Effector memory CD4-positive, alpha-beta T cell (primary cell): ENCODE measurements at regions not wholly inside any gene's neighbourhood (a gene's known extent, or its start where the extent isn't known, plus 50 kb on each side); places are given as distances from the start of the nearest gene placed in this dataset.
"Not testable (repeated sequence)": the region's sequence is repeated elsewhere in the genome, so short reads cannot be mapped to it uniquely, and the experiment has no call there.

Source experiments
- DNase-seq, 3 donors: peaks; one replicate each; pipeline ENCODE4 v3.0.0-alpha.2; 2020
- H3K27ac ChIP-seq: 2 replicates; pipeline ENCODE4 v1.7.0; 2013; ENCODE audit warnings: mild to moderate bottlenecking, low read length, moderate library complexity; ENCODE audit not compliant: insufficient read depth, poor library complexity, severe bottlenecking
- H3K27me3 ChIP-seq: replicated peaks from 2 replicates; pipeline ENCODE4 v1.7.0; 2013; ENCODE audit warnings: mild to moderate bottlenecking, low read length; ENCODE audit not compliant: insufficient read depth, control insufficient read depth, poor library complexity, severe bottlenecking
- H3K36me3 ChIP-seq: 2 replicates; pipeline ENCODE4 v1.7.0; 2013; ENCODE audit warnings: mild to moderate bottlenecking, low read length, moderate library complexity; ENCODE audit not compliant: control insufficient read depth, insufficient read depth
- H3K4me1 ChIP-seq: 2 replicates; pipeline ENCODE4 v1.7.0; 2013; ENCODE audit warnings: low read length, mild to moderate bottlenecking; ENCODE audit not compliant: control insufficient read depth, insufficient read depth, poor library complexity, severe bottlenecking
- H3K4me3 ChIP-seq: 2 replicates; pipeline ENCODE4 v1.7.0; 2013; ENCODE audit warnings: low read length, low read depth, mild to moderate bottlenecking; ENCODE audit not compliant: insufficient read depth, poor library complexity, severe bottlenecking
- H3K9me3 ChIP-seq: 2 replicates; pipeline ENCODE4 v1.7.0; 2013; ENCODE audit warnings: mild to moderate bottlenecking, low read length, moderate library complexity; ENCODE audit not compliant: control insufficient read depth

DNA sequence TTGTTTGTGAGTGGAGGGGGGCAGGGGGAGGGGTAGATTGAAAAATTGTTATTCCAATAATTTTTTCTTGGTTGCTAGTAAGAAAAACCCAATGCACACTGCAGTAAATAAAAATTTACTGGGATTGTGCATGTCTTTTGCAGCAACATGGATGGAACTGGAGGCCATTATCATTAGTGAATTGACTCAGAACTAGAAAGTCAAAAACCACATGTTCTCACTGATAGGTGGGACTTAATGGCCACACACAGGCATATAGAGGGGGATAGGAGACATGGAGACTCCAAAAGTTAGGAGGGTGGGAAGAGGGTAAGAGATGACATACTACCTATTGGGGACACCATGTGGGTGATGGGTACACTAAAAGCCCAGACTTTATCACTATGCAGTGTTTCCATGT is 67.2 kb downstream of the BUB3 start:
- H3K4me1 ChIP-seq: no peaks in the 10 kb centered on the region
- no peak for DNase-seq
- no peaks in the 10 kb centered on the region for H3K27me3 ChIP-seq
- H3K4me3 ChIP-seq: no peak overlapping the region
- H3K9me3 ChIP-seq: no peaks in the 10 kb centered on the region
- no peak overlapping the region for H3K27ac ChIP-seq
- H3K36me3 ChIP-seq: no peaks in the 10 kb centered on the region

DNA sequence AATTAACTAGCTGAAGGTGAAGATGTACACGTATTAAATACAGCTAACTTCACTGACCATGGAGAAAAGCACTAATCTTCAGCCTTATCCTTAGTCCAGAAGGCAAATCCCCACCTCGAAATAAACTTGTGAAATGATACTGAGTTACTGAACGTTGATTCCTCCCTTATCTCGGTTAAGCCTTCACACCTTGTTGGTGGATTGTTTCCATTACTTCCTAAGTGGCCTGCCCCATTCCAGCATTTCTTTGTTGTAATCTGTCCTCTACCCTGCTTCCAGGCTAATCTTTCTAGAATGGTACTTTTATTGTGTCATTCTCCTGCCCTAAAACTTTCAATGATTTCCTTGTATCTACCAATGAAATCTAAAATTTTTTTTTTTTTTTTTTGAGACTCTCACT is 68.6 kb downstream of the BUB3 start:
- Histone ChIP-seq H3K4me1 (no peaks in the 10 kb centered on the region), H3K36me3 (no peaks in the 10 kb centered on the region), H3K27ac (no peak overlapping the region), H3K4me3 (no peak overlapping the region), H3K9me3 (no peaks in the 10 kb centered on the region), H3K27me3 (no peaks in the 10 kb centered on the region)
- no peak for DNase-seq

DNA sequence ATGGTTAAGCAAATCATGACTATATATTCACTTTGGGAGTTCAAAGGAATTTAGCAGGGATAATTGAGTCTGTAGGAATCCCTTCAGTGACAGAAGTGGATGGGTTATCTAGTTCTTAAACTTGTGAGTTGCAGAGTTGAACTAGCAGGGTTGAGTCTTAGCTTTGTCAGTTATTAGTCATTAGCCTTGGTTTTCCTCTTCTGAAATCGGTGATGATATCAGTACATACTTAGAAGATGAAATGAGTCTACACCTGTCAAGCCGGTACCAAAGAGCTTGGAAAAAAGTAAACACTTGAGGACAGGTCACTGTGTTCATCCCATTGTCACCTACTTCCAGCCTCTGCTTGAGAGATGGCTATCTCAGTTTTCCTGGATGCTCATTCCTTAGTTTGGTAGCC is 73.5 kb downstream of the BUB3 start:
- Histone ChIP-seq H3K27ac (no peak overlapping the region), H3K27me3 (no peaks in the 10 kb centered on the region), H3K4me3 (no peak overlapping the region), H3K36me3 (no peaks in the 10 kb centered on the region), H3K4me1 (no peaks in the 10 kb centered on the region), H3K9me3 (no peaks in the 10 kb centered on the region)
- DNase-seq: no peak

DNA sequence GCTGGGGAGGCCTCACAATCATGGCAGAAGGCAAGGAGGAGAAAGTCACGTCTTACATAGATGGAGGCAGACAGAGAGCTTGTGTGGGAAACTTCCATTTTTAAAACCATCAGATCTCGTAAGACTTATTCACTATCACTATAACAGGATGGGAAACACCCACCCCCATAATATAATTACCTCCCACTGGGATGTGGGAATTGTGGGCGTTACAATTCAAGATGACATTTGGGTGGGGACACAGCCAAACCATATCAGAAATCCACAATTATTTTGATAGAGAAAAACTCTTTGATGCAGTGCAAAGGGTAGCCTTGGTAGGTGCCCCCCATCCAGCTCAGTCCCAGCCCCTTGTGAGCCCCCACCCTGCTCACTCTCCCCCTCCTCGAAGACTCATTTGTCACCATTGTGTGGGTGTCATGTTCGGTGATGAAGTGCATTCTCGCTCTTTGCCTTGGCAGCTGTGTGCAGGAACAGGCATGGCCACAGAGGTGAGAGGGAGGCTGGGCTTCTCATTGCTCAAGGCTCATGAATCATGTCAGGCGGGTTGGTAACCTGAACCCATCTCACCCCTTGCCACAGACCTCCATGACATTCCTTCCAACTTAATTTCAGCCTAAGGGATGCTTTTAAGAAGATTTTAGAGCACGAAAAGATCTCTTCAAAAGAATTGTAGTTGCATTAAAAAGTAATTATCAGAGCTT is 75.9 kb downstream of the BUB3 start:
- Histone ChIP-seq H3K27ac (no peak overlapping the region), H3K36me3 (no peaks in the 10 kb centered on the region), H3K9me3 (no peaks in the 10 kb centered on the region), H3K4me1 (no peaks in the 10 kb centered on the region), H3K4me3 (no peak overlapping the region), H3K27me3 (no peaks in the 10 kb centered on the region)
- DNase-seq: no peak

DNA sequence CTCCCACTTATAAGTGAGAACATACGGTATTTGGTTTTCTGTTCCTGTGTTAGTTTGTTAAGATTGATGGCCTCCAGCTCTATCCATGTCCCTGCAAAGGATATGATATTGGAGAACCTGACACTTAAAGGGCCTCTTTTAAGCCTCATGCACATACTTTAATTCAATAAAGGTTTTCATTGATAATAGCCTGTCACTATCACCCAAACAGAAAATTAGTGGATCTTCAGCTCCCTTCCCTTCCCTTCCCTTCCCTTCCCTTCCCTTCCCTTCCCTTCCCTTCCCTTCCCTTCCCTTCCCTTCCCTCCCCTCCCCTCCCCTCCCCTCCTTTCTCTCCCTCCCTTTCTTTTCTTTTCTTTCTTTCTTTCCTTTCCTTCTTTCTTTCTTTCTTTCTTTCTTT is 78.7 kb downstream of the BUB3 start:
- not testable (repeated sequence) for H3K27ac ChIP-seq, H3K4me3 ChIP-seq, H3K9me3 ChIP-seq, DNase-seq, H3K4me1 ChIP-seq, H3K36me3 ChIP-seq, H3K27me3 ChIP-seq

DNA sequence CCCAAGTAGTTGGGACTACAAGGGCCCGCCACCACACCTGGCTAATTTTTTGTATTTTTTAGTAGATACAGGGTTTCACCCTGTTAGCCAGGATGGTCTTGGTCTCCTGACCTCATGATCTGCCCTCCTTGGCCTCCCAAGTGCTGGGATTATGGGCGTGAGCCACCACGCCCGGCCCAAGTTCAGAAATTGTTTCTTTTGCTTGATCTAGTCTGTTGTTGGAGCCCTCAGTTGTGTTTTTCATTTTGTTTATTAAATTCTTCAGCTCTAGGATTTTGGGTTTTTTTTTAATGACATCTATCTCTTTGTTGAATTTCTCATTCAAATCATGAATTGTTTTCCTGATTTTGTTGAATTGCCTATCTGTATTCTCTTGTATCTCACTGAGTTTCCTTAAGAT is 80.8 kb downstream of the BUB3 start:
- not testable (repeated sequence) for H3K9me3 ChIP-seq, H3K27ac ChIP-seq, H3K27me3 ChIP-seq, H3K36me3 ChIP-seq, H3K4me3 ChIP-seq, H3K4me1 ChIP-seq, DNase-seq

DNA sequence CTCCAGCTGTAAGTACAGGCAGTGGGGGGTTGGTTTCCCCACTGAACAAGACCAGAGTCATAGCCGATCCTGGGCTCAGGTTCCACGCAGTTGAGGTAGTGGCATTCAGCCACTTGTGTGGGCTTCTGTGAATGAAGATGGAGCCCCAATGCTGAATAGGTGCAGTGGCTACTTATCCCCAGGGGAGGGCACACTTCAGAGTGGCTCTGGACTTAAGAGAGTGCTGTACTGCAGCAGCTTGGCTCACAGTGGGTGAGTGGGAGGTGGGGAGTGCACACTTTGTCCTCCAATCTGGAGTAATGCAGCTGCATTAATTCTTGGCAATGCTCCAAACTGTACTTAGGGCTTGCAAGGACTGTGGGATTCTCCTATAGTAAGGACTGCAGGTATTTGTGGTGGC is 81.9 kb downstream of the BUB3 start:
- Histone ChIP-seq H3K27ac (no peak overlapping the region), H3K4me3 (no peak overlapping the region), H3K9me3 (no peaks in the 10 kb centered on the region), H3K36me3 (no peaks in the 10 kb centered on the region), H3K27me3 (no peaks in the 10 kb centered on the region), H3K4me1 (peaks cover 4% of the 10 kb centered on the region)
- no peak for DNase-seq

DNA sequence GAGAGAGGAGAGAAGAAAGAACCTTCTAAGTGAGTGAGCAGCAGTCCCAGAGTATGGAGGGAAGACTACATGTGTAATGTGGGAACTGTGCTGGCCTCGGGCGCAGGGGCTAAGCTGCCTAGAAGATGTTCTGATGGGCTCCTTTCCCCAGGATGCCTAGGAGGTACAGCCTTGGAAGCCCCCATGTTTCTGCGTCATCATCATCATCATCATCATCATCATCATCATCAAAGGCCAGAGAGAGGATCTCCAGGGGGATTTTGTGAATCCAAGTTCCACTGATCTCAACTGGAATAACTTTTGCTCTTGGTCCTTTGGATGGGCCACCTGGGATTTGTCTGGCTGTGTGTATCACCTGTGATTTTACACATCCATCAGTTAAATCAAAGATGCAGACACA is 86.0 kb downstream of the BUB3 start:
- peaks cover 10% of the 10 kb centered on the region for H3K4me1 ChIP-seq
- no peaks in the 10 kb centered on the region for H3K27me3 ChIP-seq
- no peak overlapping the region for H3K27ac ChIP-seq
- DNase-seq: no peak
- no peaks in the 10 kb centered on the region for H3K36me3 ChIP-seq
- no peaks in the 10 kb centered on the region for H3K9me3 ChIP-seq
- no peak overlapping the region for H3K4me3 ChIP-seq

DNA sequence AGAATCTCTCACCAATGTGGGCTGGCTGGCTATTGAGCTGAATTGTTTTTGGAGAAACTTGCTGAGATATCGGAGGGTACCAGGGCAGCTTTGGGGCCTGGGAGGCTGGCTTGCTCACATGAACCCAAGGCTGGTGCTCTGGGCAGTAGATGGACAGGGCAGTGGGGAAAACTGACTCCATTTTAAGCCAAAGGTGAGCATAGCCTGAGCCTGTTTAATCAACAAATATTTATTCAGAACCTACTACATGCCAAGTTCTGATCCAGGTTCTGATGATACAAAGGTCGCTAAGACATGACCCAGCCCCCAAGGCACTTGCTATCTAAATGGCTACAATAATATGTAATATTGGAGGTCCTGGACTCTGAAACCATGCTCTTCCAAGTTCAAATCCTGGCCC is 86.6 kb downstream of the BUB3 start:
- DNase-seq: no peak
- no peaks in the 10 kb centered on the region for H3K36me3 ChIP-seq
- H3K9me3 ChIP-seq: no peaks in the 10 kb centered on the region
- H3K4me3 ChIP-seq: no peak overlapping the region
- H3K4me1 ChIP-seq: peaks cover 10% of the 10 kb centered on the region
- no peaks in the 10 kb centered on the region for H3K27me3 ChIP-seq
- H3K27ac ChIP-seq: no peak overlapping the region

DNA sequence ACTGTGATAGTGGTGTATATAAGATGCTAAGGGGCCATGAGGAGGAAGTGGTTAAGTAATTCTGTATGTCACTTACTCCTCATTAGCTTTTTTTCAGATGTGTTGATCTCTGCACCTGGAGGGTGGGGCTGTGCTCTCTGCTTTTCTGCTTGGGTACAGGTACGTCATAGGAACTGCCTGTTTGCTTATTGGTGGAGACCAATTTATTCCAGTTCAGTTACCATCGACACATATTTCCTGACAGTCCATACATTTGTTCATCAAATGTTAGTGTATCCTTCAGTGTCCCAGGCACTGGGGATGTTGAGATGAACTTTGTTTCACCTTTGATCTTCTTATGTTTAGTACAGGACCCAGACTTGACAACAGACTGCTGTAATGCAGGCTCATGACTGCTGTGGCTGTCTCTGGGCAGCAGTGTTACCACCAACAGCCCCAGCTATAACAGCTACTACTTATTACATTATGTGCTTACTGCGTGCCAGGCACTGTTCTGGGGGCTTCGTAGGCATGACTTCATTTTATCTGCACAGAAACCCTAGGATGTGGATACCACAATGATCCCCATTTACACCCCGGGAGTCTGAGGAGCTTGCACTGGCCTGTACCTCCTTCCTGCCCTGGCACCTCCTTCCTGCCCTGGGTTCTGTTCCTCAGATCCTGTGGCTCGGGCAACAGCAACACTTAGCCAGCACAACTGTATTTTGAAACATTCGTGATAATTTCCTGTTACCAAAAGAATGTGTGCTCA is 87.4 kb downstream of the BUB3 start:
- no peak overlapping the region for H3K4me3 ChIP-seq
- peaks cover 10% of the 10 kb centered on the region for H3K4me1 ChIP-seq
- H3K36me3 ChIP-seq: no peaks in the 10 kb centered on the region
- no peaks in the 10 kb centered on the region for H3K9me3 ChIP-seq
- H3K27me3 ChIP-seq: no peaks in the 10 kb centered on the region
- peak overlapping the region; percentile 72 for H3K27ac ChIP-seq
- DNase-seq: peak; percentile 16 to 53 (median 43)
